ENCODE measurements at regions not wholly inside any gene's neighbourhood (a gene's known extent, or its start where the extent isn't known, plus 50 kb on each side); places are given as distances from the start of the nearest gene placed in this dataset.

GRCh38 chr6:140027219-140027618 is 652.8 kb upstream of the CITED2 start:
- DNase-seq = no peak
- Histone ChIP-seq H3K27me3 (ENCODE audit: low read length) (no peaks in the 10 kb centered on the region), H4K20me1 (ENCODE audit: insufficient read depth, low read depth, low read length) (no peaks in the 10 kb centered on the region), H3K9me2 (replicated peaks; ENCODE audit: insufficient read depth, low read length) (no peaks in the 10 kb centered on the region), H2AFZ (ENCODE audit: low read length) (no peak overlapping the region), H3K9ac (ENCODE audit: low read length) (no peak overlapping the region), H3K4me2 (ENCODE audit: low read depth, low read length, poor library complexity, severe bottlenecking) (no peak overlapping the region), H3K27ac (ENCODE audit: low read length) (no peak overlapping the region), H3K36me3 (ENCODE audit: insufficient read depth, low read length) (no peaks in the 10 kb centered on the region), H3K79me2 (ENCODE audit: low read length) (no peaks in the 10 kb centered on the region), H3K4me3 (ENCODE audit: low read length) (no peak overlapping the region), H3K4me1 (ENCODE audit: low read length) (no peaks in the 10 kb centered on the region), H3K9me3 (ENCODE audit: low read length) (no peaks in the 10 kb centered on the region)

GRCh38 chr6:140026546-140026945 is 652.1 kb upstream of the CITED2 start:
- Histone ChIP-seq H3K4me3 (ENCODE audit: low read length) (no peak overlapping the region), H3K4me2 (ENCODE audit: low read depth, low read length, poor library complexity, severe bottlenecking) (no peak overlapping the region), H4K20me1 (ENCODE audit: insufficient read depth, low read depth, low read length) (no peaks in the 10 kb centered on the region), H3K4me1 (ENCODE audit: low read length) (no peaks in the 10 kb centered on the region), H3K27me3 (ENCODE audit: low read length) (no peaks in the 10 kb centered on the region), H3K79me2 (ENCODE audit: low read length) (no peaks in the 10 kb centered on the region), H3K9me2 (replicated peaks; ENCODE audit: insufficient read depth, low read length) (no peaks in the 10 kb centered on the region), H3K9me3 (ENCODE audit: low read length) (no peaks in the 10 kb centered on the region), H3K27ac (ENCODE audit: low read length) (no peak overlapping the region), H3K36me3 (ENCODE audit: insufficient read depth, low read length) (no peaks in the 10 kb centered on the region), H2AFZ (ENCODE audit: low read length) (no peak overlapping the region), H3K9ac (ENCODE audit: low read length) (no peak overlapping the region)
- no peak for DNase-seq

- Histone ChIP-seq H3K27ac (ENCODE audit: low read length) (no peak overlapping the region), H3K9ac (ENCODE audit: low read length) (no peak overlapping the region), H3K79me2 (ENCODE audit: low read length) (no peaks in the 10 kb centered on the region), H3K9me2 (replicated peaks; ENCODE audit: insufficient read depth, low read length) (no peaks in the 10 kb centered on the region), H3K4me3 (ENCODE audit: low read length) (no peak overlapping the region), H3K4me2 (ENCODE audit: low read depth, low read length, poor library complexity, severe bottlenecking) (no peak overlapping the region), H2AFZ (ENCODE audit: low read length) (no peak overlapping the region), H3K27me3 (ENCODE audit: low read length) (no peaks in the 10 kb centered on the region), H3K9me3 (ENCODE audit: low read length) (no peaks in the 10 kb centered on the region; the same call in 1 of the 2 replicates), H3K4me1 (ENCODE audit: low read length) (no peaks in the 10 kb centered on the region), H4K20me1 (ENCODE audit: insufficient read depth, low read depth, low read length) (no peaks in the 10 kb centered on the region), H3K36me3 (ENCODE audit: insufficient read depth, low read length) (no peaks in the 10 kb centered on the region)
- DNase-seq = no peak
Measured at GRCh38 chr6:140025171-140025570, 650.7 kb upstream of the CITED2 start.

GRCh38 chr6:140020207-140020791 is 645.9 kb upstream of the CITED2 start:
- H3K9me3 ChIP-seq (ENCODE audit: low read length) = no peaks in the 10 kb centered on the region; the same call in 1 of the 2 replicates
- H3K27me3 ChIP-seq (ENCODE audit: low read length) = no peaks in the 10 kb centered on the region
- no peaks in the 10 kb centered on the region for H3K4me1 ChIP-seq (ENCODE audit: low read length)
- no peak overlapping the region for H3K4me3 ChIP-seq (ENCODE audit: low read length)
- no peaks in the 10 kb centered on the region for H3K79me2 ChIP-seq (ENCODE audit: low read length)
- H3K4me2 ChIP-seq (ENCODE audit: low read depth, low read length, poor library complexity, severe bottlenecking) = no peak overlapping the region
- no peak overlapping the region for H2AFZ ChIP-seq (ENCODE audit: low read length)
- no peak overlapping the region for H3K27ac ChIP-seq (ENCODE audit: low read length)
- no peaks in the 10 kb centered on the region for H4K20me1 ChIP-seq (ENCODE audit: insufficient read depth, low read depth, low read length)
- H3K9ac ChIP-seq (ENCODE audit: low read length) = no peak overlapping the region
- no peaks in the 10 kb centered on the region for H3K36me3 ChIP-seq (ENCODE audit: insufficient read depth, low read length)
- no peaks in the 10 kb centered on the region for H3K9me2 ChIP-seq (replicated peaks; ENCODE audit: insufficient read depth, low read length)
- no peak for DNase-seq

GRCh38 chr6:140018588-140018987 is 644.1 kb upstream of the CITED2 start:
- Histone ChIP-seq H3K9me3 (ENCODE audit: low read length) (no peaks in the 10 kb centered on the region; the same call in 1 of the 2 replicates), H2AFZ (ENCODE audit: low read length) (no peak overlapping the region), H4K20me1 (ENCODE audit: insufficient read depth, low read depth, low read length) (no peaks in the 10 kb centered on the region), H3K4me3 (ENCODE audit: low read length) (no peak overlapping the region), H3K27ac (ENCODE audit: low read length) (no peak overlapping the region), H3K27me3 (ENCODE audit: low read length) (no peaks in the 10 kb centered on the region), H3K36me3 (ENCODE audit: insufficient read depth, low read length) (no peaks in the 10 kb centered on the region), H3K4me1 (ENCODE audit: low read length) (no peaks in the 10 kb centered on the region), H3K9me2 (replicated peaks; ENCODE audit: insufficient read depth, low read length) (no peaks in the 10 kb centered on the region), H3K9ac (ENCODE audit: low read length) (no peak overlapping the region), H3K79me2 (ENCODE audit: low read length) (no peaks in the 10 kb centered on the region), H3K4me2 (ENCODE audit: low read depth, low read length, poor library complexity, severe bottlenecking) (no peak overlapping the region)
- no peak for DNase-seq

GRCh38 chr6:140017470-140017869 is 643.0 kb upstream of the CITED2 start:
- Histone ChIP-seq H3K9ac (ENCODE audit: low read length) (no peak overlapping the region), H3K9me2 (replicated peaks; ENCODE audit: insufficient read depth, low read length) (no peaks in the 10 kb centered on the region), H4K20me1 (ENCODE audit: insufficient read depth, low read depth, low read length) (no peaks in the 10 kb centered on the region), H3K27me3 (ENCODE audit: low read length) (no peaks in the 10 kb centered on the region), H3K27ac (ENCODE audit: low read length) (no peak overlapping the region), H2AFZ (ENCODE audit: low read length) (no peak overlapping the region), H3K79me2 (ENCODE audit: low read length) (no peaks in the 10 kb centered on the region), H3K36me3 (ENCODE audit: insufficient read depth, low read length) (no peaks in the 10 kb centered on the region), H3K4me2 (ENCODE audit: low read depth, low read length, poor library complexity, severe bottlenecking) (no peak overlapping the region), H3K9me3 (ENCODE audit: low read length) (no peaks in the 10 kb centered on the region; the same call in 1 of the 2 replicates), H3K4me3 (ENCODE audit: low read length) (no peak overlapping the region), H3K4me1 (ENCODE audit: low read length) (no peaks in the 10 kb centered on the region)
- DNase-seq = no peak

GRCh38 chr6:140012150-140012549 is 637.7 kb upstream of the CITED2 start:
- H3K36me3 ChIP-seq (ENCODE audit: insufficient read depth, low read length) = no peaks in the 10 kb centered on the region
- no peak overlapping the region for H2AFZ ChIP-seq (ENCODE audit: low read length)
- no peaks in the 10 kb centered on the region for H3K27me3 ChIP-seq (ENCODE audit: low read length)
- H3K9me3 ChIP-seq (ENCODE audit: low read length) = no peaks in the 10 kb centered on the region
- no peak overlapping the region for H3K4me3 ChIP-seq (ENCODE audit: low read length)
- no peak overlapping the region for H3K27ac ChIP-seq (ENCODE audit: low read length)
- no peak for DNase-seq
- H3K9me2 ChIP-seq (replicated peaks; ENCODE audit: insufficient read depth, low read length) = no peaks in the 10 kb centered on the region
- H4K20me1 ChIP-seq (ENCODE audit: insufficient read depth, low read depth, low read length) = no peaks in the 10 kb centered on the region
- H3K4me1 ChIP-seq (ENCODE audit: low read length) = no peaks in the 10 kb centered on the region
- H3K9ac ChIP-seq (ENCODE audit: low read length) = no peak overlapping the region
- no peak overlapping the region for H3K4me2 ChIP-seq (ENCODE audit: low read depth, low read length, poor library complexity, severe bottlenecking)
- H3K79me2 ChIP-seq (ENCODE audit: low read length) = no peaks in the 10 kb centered on the region

- Histone ChIP-seq H3K27me3 (ENCODE audit: low read length) (no peaks in the 10 kb centered on the region), H3K4me2 (ENCODE audit: low read depth, low read length, poor library complexity, severe bottlenecking) (no peak overlapping the region), H3K9ac (ENCODE audit: low read length) (no peak overlapping the region), H3K9me3 (ENCODE audit: low read length) (no peaks in the 10 kb centered on the region), H4K20me1 (ENCODE audit: insufficient read depth, low read depth, low read length) (no peaks in the 10 kb centered on the region), H2AFZ (ENCODE audit: low read length) (no peak overlapping the region), H3K9me2 (replicated peaks; ENCODE audit: insufficient read depth, low read length) (no peaks in the 10 kb centered on the region), H3K4me3 (ENCODE audit: low read length) (no peak overlapping the region), H3K36me3 (ENCODE audit: insufficient read depth, low read length) (no peaks in the 10 kb centered on the region), H3K4me1 (ENCODE audit: low read length) (no peaks in the 10 kb centered on the region), H3K79me2 (ENCODE audit: low read length) (no peaks in the 10 kb centered on the region), H3K27ac (ENCODE audit: low read length) (no peak overlapping the region)
- no peak for DNase-seq
Measured at GRCh38 chr6:140011537-140011936, 637.1 kb upstream of the CITED2 start.

GRCh38 chr6:140009286-140009685 is 634.8 kb upstream of the CITED2 start:
- Histone ChIP-seq H3K4me3 (ENCODE audit: low read length) (no peak overlapping the region), H3K36me3 (ENCODE audit: insufficient read depth, low read length) (no peaks in the 10 kb centered on the region), H3K4me1 (ENCODE audit: low read length) (no peaks in the 10 kb centered on the region), H3K9me3 (ENCODE audit: low read length) (no peaks in the 10 kb centered on the region), H3K9ac (ENCODE audit: low read length) (no peak overlapping the region), H2AFZ (ENCODE audit: low read length) (no peak overlapping the region), H3K79me2 (ENCODE audit: low read length) (no peaks in the 10 kb centered on the region), H3K9me2 (replicated peaks; ENCODE audit: insufficient read depth, low read length) (no peaks in the 10 kb centered on the region), H3K27me3 (ENCODE audit: low read length) (no peaks in the 10 kb centered on the region), H4K20me1 (ENCODE audit: insufficient read depth, low read depth, low read length) (no peaks in the 10 kb centered on the region), H3K4me2 (ENCODE audit: low read depth, low read length, poor library complexity, severe bottlenecking) (no peak overlapping the region), H3K27ac (ENCODE audit: low read length) (no peak overlapping the region)
- no peak for DNase-seq

All from Karpas-422 (cell line).